HG03159 (cell line): ENCODE measurements at regions not wholly inside any gene's neighbourhood (a gene's known extent, or its start where the extent isn't known, plus 50 kb on each side); places are given as distances from the start of the nearest gene placed in this dataset.

Experiments used
- ATAC-seq: cut with Tn5 transposase; IDR thresholded peaks from one replicate; pipeline ENCODE4 v1.9.1; 2021; ENCODE audit warnings: mild to moderate bottlenecking, moderate library complexity; ENCODE audit not compliant: unreplicated experiment

DNA sequence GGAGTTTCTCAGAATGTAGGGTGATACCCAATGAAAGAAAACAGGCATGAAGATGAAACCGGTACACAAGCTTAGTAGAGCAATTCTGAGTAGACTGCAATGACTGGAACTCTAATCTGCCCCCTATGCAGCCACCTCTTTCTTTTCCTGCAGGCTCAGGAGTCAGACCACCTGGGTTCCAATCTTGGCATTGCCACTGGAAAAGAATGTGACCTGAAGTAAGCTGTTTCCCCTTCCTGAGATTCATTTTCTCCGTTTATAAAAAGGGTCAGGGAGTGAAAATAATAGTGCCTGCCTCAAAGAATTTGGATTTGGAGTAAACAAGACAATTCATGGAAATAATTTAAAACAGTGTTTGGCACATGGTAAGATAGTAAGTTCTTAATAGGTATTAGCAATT is 1464.0 kb downstream of the PCDH7 start:
- no peak for ATAC-seq

DNA sequence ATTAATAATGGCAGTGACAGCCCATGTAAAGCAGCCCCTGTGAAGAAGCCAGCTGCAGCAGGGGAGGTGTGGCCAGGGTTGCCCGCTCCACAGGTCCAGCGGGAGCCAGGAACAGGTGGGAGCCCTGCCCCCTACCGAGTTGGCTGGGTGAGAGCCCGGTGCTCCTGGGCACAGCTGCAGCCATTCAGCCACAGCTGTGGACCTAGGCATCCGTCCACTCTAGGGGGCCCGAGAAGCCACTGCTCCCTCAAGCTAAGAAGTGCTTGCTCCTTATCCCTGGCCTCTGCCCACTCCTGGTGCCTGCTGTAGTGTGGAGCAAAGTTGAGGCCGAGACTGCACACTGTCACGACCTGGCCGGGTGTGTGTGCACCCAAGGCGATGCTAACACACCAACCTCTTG is 1469.0 kb downstream of the PCDH7 start:
- ATAC-seq: no peak

DNA sequence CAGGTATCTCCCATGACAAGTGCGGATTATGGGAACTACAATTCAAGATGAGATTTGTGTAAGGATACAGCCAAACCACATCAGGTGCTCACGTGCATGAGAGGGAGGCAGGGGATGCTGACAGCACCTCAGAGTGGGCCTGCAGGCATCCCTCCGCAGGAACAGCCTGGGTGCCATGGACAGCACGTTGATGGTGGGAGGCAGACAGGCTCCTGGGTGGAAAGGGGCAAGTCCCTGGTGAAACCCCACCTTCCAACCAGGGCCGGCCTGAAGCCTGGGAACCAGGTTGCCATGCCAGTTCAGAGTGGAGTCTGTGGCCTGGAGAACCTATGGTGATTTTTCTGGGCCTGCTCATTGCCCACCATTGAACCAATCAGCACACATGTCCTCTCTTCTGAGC is 1469.6 kb downstream of the PCDH7 start:
- ATAC-seq: no peak

DNA sequence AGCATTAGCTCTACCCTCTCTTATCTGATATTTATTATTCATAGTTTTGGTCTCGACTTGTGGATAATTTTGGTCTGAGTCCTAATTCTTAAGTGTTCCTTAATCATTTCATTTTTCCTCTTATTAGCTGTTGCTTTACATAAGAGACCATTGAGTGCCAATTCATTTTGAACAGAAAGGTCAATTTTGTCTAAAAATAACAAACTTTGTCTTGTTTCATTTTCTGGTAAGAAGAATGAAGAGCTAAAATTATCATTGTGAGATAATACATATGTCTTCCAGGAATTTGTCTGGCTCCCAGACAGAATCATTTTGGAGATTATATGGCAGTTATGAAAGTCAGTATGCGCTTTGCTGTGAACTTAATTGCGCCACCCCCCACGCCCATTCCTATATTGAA is 1471.8 kb downstream of the PCDH7 start:
- ATAC-seq: no peak

DNA sequence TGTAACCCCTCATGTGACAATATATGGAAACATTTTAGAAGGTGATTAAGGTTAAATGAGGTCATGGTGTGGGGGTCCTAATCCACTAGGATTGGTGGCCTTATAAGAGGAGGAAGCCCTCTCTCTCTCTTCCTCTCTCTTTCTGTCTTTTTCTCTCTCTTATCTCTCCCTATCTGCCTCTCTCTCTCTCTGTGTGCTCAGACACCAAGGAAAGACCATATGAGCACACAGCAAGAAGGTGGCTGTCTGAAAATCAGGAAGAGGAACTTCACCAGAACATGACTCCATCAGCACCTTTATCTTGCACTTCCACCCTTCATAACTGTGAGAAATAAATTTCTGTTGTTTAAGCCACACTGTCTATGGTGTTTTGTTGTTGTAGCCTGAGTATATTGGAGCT is 1472.2 kb downstream of the PCDH7 start:
- no peak for ATAC-seq

DNA sequence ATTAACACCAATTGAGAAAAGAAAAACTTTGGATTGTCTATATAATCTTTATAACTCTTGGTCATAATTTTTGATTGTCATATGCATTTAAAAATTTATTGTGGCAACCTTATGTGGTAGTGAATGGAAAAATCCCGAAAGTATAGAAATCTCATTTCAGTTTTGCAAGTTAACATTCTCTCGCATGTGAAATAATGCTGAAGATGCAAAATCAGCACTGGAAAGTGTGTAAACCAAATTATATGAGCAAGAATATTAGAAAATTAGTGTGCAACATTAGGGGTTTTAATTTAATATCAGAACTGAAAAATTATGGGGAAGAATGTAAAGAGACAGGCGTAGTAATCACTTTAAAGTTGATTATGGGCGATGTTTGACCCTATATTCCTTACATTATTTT is 1472.8 kb downstream of the PCDH7 start:
- no peak for ATAC-seq

DNA sequence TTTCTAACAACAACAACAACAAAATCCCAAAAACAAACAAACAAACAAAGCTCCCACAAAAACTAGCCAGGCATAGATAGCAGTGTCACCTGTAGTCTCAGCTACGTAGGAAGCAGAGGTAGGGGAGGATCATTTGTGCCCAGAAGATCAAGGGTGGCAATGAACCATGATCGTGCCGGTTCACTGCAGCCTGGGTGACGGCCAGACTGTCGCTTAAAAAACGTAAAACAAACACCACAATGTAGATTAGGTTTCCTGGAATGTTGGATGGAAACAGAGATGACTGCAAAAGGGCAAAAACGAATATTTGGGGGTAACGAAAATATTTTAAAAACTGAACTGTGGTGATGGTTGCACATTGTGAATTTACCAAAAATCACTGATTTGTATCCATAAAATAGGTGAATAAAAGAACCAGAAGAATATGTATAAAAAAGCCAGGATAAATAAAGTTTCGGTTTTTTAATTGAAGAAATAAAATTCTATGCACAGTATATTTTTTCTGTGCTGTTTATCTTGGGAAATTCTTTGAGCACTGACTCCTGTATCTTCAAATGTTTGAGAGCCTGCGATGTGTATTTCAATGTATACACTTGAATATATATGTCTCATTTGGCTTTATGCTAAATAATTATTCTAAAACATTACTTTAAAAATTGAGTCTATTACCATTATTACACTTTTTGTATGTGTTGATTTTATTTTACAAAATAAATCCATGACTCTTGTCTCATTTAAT is 1477.0 kb downstream of the PCDH7 start:
- no peak for ATAC-seq

DNA sequence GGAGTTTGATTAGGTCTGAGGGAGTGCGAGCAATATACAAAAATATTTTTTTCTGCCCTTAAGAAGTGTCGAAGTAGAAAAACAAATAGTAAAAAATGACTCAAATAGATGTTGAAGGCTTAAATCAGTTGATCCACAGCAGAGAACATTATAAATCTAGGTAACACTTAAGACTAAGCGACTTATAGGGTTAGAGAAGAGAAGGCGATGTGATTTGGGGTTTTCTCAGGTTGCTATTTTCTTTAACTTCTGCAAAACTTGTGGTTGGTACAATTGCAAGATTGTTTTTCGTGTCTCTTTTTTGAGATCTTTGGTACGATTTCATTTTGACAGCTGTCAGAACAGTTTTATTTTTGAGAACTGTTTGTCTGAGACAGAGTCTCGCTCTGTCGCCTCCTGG is 1479.5 kb downstream of the PCDH7 start:
- no peak for ATAC-seq

DNA sequence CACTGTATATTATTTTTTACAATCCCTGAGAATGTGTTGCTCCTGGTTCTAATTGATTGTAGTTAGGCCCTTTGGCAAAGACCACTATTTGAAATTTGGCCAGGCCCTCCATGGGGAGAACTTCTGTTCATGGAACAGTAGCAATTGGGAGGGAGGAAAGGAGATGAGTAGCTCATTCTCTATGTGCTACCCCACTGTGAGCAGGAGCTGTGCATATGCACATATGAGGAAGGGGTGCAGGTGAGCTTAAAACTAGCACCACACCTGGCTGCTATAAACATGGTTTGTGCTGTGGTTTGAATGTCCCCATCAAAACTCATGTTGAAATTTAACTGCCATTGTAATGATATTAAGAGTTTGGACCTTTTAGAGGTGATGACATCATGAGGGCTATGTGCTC is 1483.2 kb downstream of the PCDH7 start:
- no peak for ATAC-seq

DNA sequence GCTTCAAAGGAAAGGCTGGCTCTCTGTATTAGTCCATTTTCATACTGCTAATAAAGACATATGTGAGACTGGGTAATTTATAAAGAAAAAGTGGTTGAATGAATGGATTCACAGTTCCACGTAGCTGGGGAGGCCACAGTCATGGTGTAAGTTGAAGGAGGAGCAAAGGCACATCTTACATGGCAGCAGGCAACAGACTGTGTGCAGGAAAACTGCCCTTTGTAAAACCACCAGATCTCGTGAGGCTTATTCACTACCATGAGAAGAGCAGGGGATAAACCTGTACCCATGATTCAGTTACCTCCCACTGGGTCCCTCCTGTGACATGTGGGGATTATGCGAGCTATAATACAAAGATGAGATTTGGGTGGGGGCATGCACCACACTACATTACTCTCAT is 1486.6 kb downstream of the PCDH7 start:
- ATAC-seq: no peak

DNA sequence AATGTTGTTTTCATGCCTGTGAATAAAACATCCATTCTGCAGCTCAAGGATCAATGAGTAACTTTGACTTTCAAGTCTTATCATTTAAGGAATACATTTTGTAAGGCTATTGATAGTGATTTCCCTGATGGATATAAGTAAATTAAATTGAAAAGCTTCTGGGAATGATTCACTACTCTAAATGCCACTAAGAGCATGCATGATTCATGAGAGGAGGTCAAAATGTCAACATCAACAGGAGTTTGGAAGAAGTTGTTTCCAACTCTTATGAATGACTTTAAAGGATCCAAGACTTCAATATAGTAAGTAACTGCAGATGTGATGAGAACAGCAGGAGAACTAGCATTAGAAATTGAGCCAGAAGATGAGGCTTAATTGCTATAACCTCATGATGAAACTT is 1487.3 kb downstream of the PCDH7 start:
- ATAC-seq: no peak

DNA sequence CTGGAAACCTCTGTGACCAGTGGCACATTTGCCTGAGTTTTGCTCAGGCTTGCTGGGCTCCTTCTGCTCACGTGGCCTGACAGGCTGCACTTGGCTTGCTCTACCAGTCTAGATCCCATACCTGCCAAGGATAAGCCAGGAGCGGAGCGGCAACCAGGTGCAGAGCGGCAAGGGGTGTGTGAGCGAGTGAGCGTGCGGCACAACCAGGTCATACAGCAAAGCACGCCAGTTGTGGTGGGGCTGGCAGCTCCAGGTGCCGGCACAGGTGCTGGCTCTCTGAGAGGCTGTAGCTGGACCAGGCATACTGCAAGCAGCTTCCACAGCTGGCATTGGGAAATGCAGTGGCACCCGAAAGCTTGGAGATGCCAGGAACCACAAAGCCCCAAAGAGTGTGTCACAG is 1495.1 kb downstream of the PCDH7 start:
- no peak for ATAC-seq

DNA sequence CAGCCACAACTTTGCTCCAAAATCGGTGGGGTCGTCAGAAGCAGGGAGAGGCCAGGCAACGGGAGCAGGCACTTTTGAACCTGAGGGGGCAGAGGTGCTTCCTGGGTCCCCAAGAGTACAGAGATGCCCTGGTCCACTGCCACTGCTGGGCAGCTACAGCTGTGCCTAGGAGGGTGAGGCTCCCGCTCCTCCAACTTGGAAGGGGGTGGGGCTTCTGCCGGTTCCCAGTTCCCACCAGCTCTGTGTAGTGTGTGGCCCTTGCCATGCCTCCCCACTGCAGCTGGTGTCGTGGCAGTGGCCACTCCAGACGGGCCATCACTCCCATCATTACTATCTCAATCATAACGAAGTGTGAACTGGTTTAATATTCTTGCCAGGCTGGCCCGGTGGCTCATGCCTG is 1496.3 kb downstream of the PCDH7 start:
- no peak for ATAC-seq

DNA sequence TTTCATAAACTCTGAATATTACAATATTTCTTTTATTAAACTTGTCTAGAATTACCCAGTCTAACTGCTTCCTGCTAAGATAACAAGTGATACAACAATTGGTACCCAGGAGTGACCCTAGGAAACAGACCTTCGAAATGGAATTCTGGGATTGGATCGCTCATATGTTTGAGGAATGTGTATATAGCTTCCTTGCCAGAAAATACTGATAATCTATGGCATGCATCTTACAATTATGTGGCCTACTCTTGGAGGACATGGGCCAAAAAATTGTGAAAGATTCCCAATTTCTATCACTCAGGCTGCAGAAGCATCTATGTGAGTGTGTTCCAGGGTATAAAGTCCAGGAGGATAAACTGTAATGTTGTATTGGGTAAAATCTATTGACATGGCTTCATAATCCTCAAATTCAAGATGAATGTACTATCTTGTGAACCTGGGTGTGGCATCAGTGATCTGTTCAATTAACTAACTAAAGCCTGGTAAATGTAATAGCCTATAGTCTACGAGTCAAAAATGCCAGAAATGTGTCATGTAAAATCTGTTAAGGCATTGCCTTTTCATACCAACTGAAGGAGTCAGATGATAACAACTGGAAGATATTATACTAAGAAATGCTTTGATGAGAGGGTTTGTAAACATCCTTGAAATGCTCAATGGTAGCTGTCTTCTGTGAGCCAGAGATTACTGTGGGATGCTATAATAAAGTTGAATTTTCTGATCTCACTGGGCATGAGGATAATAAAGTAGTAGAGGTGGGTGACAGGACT is 1499.3 kb downstream of the PCDH7 start:
- no peak for ATAC-seq

DNA sequence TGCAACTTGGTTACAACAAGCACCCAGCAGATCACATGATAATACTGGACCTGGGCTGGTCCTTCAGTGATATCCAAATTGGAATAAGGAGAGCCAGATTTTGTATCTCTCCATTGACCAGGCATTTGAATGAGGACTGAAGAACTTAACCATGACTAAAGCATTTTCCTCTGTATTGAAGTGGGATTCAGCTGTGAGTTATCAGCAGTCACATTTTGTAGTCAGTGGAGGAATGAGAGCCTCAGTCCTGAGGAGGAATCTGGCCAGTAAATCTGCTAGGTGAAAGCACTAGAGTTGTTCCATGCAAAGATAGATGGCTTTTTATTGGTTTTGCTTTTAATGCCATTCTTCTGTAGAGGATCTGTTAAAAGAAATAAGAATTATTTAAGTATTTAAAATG is 1506.0 kb downstream of the PCDH7 start:
- no peak for ATAC-seq

DNA sequence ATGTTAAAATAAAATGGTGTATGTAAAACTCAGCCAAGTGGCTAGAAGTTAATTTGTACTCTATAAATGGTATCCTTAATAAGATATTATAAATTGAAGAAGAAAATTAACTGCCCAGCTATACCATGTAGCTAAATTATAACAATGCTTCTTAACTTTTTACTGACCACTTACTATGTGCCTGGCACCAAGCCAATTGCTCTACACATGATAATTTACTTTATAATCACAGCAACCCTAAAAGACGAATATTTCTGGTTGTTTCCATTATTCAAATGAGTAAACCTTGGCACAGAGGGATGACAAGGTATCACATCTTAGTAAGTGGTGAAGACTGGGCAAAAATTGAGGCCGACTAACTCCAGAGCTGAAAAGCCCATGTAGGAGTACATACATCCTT is 1506.6 kb downstream of the PCDH7 start:
- ATAC-seq: no peak

DNA sequence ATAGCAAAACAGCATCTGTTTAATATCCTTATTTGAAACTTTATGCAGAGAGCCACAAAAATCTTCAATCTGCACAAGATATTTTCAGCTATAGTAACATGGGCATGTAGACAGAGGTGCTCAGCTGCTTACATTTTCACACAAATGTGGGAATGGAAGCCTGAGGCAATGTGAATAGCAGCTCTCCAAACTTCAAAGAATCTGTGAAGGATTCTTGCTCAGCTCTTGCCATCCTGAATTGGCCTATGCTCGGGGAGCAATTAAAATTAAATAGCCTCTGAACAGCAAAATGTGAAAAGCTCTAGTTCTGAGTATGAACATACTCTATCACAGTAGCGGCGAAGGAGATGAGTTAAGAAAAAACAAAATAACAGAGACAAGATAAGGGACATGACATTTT is 1523.8 kb downstream of the PCDH7 start:
- ATAC-seq: no peak

DNA sequence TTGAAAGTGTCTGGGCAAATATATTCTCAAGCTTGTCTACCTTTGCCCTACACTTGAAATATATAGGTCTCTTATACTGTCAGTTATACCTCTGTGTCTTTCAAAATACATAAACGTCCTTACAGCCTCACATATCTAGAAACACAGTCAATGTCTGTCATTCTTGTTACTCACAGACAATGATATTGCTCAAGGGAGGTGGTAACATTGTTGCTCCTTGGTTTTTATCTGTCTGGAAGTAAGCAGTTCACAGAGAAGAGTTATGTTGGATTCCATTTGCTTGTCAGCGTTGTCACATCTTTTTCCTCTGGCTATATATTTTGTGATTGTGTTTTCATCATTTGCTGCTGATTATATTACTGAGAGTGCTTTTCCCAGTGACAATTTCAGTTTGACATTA is 1528.9 kb downstream of the PCDH7 start:
- no peak for ATAC-seq

DNA sequence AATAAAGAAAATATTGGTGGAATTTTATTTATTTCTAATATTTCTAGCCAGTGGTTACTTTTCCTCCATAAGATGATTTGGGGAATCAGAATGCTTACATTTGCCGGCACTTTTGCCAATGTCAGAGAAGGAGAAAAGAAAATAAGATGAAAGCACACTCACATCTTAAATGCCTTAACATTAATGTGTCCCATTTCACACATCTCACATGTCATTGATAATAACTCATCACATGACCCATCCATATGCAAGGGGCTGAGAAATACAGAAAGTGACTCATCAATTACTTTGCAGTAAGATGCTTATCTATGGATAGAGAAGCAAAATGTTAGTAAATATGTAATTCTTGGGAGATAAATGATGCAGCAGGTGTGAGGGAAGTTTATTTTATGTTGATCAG is 1531.0 kb downstream of the PCDH7 start:
- ATAC-seq: no peak

DNA sequence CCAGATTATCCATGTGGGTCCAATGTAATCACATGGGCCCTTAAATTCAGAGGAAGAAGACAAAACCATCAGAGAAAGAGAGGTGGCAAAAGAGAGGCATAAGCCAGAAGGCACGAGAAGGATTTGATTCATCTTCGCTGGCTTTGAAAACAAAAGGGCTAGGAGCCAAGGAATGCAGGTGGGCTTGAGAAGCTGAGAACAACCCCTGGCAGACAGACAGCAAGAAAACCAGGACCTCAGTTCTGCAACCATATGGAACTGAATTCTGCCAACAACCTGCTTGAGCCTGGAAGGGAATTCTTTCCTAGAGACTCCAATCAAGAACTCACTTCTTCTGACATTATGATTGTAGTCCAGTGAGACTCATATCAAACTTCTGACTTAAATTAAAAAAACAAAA is 1531.8 kb downstream of the PCDH7 start:
- ATAC-seq: no peak

DNA sequence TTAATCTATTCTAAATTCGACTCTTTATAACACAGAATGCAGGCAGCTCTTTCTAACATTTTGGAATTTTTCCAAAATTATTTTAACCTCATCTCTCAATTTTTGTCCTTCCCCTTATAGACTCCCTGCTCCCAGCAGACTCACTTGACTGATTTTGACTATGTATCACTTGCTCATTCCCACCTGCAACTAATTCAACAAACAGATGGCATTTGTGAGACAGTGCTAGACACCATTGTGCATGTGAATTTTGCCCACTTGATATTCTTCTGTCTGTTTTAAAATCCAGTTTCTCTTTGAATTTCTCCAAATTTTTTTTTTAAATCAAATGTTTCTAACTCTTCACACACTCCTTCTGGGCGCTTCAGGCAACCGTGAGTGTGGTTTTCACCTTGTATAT is 1534.0 kb downstream of the PCDH7 start:
- ATAC-seq: no peak

DNA sequence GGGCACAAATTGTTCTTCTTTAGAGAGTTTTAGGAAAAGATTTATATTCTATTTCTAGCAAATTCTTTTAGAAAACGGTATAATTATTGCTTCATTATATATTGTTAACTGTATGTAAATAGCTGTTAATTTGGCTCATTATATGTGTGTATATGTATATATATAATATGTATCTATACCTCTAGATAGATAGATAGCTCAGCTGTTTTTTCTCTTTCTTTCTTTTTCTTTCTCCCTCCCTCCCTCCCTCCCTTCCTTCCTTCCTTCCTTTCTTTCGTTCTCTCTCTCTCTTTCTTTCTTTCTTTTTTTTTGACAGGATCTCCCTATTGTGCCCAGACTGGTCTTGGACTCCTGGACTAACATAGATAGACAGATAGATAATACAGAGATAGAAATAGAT is 1538.8 kb downstream of the PCDH7 start:
- no peak for ATAC-seq

DNA sequence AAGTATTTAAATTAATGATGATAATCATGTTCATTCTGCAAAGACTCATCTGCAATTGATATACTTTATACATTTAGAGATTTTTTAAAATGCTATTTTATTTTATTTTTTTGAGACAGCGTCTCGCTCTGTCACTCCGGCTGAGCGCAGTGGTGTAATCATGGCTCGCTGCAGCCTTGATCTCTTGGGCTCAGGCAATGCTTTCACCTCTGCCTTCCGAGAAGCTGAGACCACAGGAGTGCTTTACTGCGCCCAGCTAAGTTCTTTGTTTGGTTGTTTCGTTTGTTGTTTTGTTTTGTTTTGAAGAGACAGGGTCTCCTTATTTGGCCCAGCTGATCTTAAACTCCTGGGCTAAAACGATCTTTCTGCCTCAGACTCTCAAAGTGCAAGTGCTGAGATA is 1541.0 kb downstream of the PCDH7 start:
- no peak for ATAC-seq
